ENCODE measurements at regions not wholly inside any gene's neighbourhood (a gene's known extent, or its start where the extent isn't known, plus 50 kb on each side); places are given as distances from the start of the nearest gene placed in this dataset.

DNA sequence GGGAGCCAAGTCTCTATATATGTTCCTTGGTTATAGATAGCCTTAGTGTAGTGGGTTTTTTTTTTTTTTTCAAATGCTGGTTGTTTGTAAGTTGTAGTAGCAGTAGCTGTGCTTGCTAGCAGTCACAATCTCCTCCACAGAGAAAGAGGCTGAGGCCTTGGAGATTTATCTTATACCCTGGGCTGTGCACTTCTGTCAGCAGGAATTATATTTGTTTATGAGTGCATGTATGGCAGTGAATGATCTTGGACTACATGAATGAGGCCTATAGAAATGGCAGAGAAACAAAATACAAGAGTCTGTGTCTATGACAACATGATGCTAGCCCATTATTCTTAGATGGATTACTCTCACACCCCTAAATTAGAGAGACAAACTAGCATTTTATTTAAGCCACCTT is 1674.2 kb upstream of the ADGRL3 start:
- Histone ChIP-seq H3K4me1 (ENCODE audit: insufficient read depth, low read length) (no peaks in the 10 kb centered on the region), H3K4me3 (ENCODE audit: insufficient read depth, low read length) (no peak overlapping the region), H3K79me2 (ENCODE audit: insufficient read depth, low read length) (no peaks in the 10 kb centered on the region), H4K20me1 (ENCODE audit: insufficient read depth, low read length) (no peaks in the 10 kb centered on the region), H3K27me3 (ENCODE audit: insufficient read depth, low read length) (no peaks in the 10 kb centered on the region), H3K9me3 (ENCODE audit: low read depth, low read length) (no peaks in the 10 kb centered on the region), H3K36me3 (ENCODE audit: insufficient read depth, low read length) (no peaks in the 10 kb centered on the region), H2AFZ (ENCODE audit: low read length) (no peak overlapping the region), H3K27ac (ENCODE audit: low read depth, low read length) (no peak overlapping the region), H3K4me2 (ENCODE audit: insufficient read depth, low read length) (no peak overlapping the region)
- DNase-seq (ENCODE audit: insufficient read length, low spot score, missing footprints) = no peak
- TF ChIP-seq, protein P1, sequence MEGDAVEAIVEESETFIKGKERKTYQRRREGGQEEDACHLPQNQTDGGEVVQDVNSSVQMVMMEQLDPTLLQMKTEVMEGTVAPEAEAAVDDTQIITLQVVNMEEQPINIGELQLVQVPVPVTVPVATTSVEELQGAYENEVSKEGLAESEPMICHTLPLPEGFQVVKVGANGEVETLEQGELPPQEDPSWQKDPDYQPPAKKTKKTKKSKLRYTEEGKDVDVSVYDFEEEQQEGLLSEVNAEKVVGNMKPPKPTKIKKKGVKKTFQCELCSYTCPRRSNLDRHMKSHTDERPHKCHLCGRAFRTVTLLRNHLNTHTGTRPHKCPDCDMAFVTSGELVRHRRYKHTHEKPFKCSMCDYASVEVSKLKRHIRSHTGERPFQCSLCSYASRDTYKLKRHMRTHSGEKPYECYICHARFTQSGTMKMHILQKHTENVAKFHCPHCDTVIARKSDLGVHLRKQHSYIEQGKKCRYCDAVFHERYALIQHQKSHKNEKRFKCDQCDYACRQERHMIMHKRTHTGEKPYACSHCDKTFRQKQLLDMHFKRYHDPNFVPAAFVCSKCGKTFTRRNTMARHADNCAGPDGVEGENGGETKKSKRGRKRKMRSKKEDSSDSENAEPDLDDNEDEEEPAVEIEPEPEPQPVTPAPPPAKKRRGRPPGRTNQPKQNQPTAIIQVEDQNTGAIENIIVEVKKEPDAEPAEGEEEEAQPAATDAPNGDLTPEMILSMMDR (IDR thresholded peaks at IDR 0.05; ENCODE audit: extremely low read depth, low read depth, low read length) = no peak

DNA sequence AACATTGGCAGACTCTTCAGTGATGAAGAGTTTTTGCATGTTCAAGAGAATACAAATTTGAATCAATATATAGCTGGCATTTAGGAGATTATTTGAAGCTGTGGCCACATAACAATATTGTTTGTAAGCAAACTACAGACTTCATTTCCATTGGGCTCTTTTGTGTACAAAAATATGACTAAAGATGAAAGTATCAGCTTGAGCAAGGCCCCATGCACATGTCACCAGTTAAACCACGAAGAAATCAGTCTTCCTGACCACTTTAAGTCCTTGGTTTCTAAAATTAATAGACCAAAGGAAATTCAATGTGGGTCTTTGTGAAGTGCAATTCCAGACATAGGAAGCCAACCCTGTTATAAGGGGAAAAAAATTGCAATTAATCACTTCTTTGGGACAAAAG is 1664.6 kb upstream of the ADGRL3 start:
- no peaks in the 10 kb centered on the region for H4K20me1 ChIP-seq (ENCODE audit: insufficient read depth, low read length)
- H3K4me2 ChIP-seq (ENCODE audit: insufficient read depth, low read length) = no peak overlapping the region
- TF ChIP-seq, protein P1 (IDR thresholded peaks at IDR 0.05; ENCODE audit: extremely low read depth, low read depth, low read length) = no peak
- no peak overlapping the region for H3K4me3 ChIP-seq (ENCODE audit: insufficient read depth, low read length)
- DNase-seq (ENCODE audit: insufficient read length, low spot score, missing footprints) = no peak
- no peak overlapping the region for H2AFZ ChIP-seq (ENCODE audit: low read length)
- no peaks in the 10 kb centered on the region for H3K36me3 ChIP-seq (ENCODE audit: insufficient read depth, low read length)
- no peaks in the 10 kb centered on the region for H3K4me1 ChIP-seq (ENCODE audit: insufficient read depth, low read length)
- no peak overlapping the region for H3K27ac ChIP-seq (ENCODE audit: low read depth, low read length)
- no peaks in the 10 kb centered on the region for H3K79me2 ChIP-seq (ENCODE audit: insufficient read depth, low read length)
- H3K9me3 ChIP-seq (ENCODE audit: low read depth, low read length) = no peaks in the 10 kb centered on the region
- H3K27me3 ChIP-seq (ENCODE audit: insufficient read depth, low read length) = no peaks in the 10 kb centered on the region

DNA sequence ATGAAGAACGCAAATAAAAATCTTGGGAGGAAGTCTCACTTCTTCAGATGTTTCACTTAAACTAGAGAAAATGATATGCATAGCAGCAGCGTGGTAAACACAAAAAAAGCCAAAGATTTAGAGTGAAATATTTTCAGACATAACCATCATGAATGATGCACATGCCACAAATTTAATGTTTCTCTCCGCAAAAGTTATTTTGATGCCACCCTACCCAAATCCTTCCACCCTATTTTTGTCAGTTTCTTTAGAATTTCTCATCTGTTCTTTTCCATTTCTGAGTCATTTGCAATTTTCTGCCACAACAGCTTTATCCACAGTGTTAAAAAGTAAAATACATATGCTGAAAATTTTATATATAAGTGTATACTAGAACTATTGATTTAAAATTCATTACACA is 1663.7 kb upstream of the ADGRL3 start:
- Histone ChIP-seq H4K20me1 (ENCODE audit: insufficient read depth, low read length) (no peaks in the 10 kb centered on the region), H3K27me3 (ENCODE audit: insufficient read depth, low read length) (no peaks in the 10 kb centered on the region), H2AFZ (ENCODE audit: low read length) (no peak overlapping the region), H3K4me3 (ENCODE audit: insufficient read depth, low read length) (no peak overlapping the region), H3K27ac (ENCODE audit: low read depth, low read length) (no peak overlapping the region), H3K79me2 (ENCODE audit: insufficient read depth, low read length) (no peaks in the 10 kb centered on the region), H3K36me3 (ENCODE audit: insufficient read depth, low read length) (no peaks in the 10 kb centered on the region), H3K4me1 (ENCODE audit: insufficient read depth, low read length) (no peaks in the 10 kb centered on the region), H3K9me3 (ENCODE audit: low read depth, low read length) (no peaks in the 10 kb centered on the region), H3K4me2 (ENCODE audit: insufficient read depth, low read length) (no peak overlapping the region)
- DNase-seq (ENCODE audit: insufficient read length, low spot score, missing footprints) = no peak
- TF ChIP-seq, protein P1 (IDR thresholded peaks at IDR 0.05; ENCODE audit: extremely low read depth, low read depth, low read length) = no peak

DNA sequence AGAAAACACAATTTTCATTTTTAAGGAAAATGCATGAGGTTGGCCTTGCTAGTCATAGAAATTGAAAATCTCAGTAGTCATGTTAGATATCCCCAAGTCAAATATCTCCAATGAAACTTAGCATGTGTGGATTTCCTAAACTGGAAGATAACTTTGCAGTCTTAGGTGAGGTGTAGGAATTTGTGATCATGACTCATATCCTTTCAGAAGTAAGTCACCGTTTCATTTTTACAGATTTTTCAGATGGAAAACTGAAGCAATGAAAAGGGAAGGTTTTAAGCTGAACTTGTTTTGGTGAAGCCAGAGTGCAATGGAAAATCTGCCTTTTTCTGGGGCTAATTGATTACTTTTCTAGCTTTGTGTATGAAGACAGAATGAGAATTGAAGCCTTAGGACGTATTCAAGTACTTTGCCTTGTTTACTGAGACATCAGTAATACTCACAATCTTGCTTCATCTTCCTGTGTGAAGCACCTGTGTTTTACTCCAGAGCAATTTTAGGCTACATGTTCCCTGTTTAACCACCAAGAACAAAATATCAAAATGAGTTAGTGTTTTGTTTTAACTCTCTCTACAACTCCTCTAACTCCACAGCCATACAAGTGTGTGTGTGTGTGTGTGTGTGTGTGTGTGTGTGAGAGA is 1662.8 kb upstream of the ADGRL3 start:
- H3K27me3 ChIP-seq (ENCODE audit: insufficient read depth, low read length) = no peaks in the 10 kb centered on the region
- peaks cover 2% of the 10 kb centered on the region for H3K9me3 ChIP-seq (ENCODE audit: low read depth, low read length)
- H3K4me3 ChIP-seq (ENCODE audit: insufficient read depth, low read length) = no peak overlapping the region
- H3K79me2 ChIP-seq (ENCODE audit: insufficient read depth, low read length) = no peaks in the 10 kb centered on the region
- no peak overlapping the region for H3K27ac ChIP-seq (ENCODE audit: low read depth, low read length)
- TF ChIP-seq, protein P1 (IDR thresholded peaks at IDR 0.05; ENCODE audit: extremely low read depth, low read depth, low read length) = no peak
- H3K4me1 ChIP-seq (ENCODE audit: insufficient read depth, low read length) = no peaks in the 10 kb centered on the region
- no peak for DNase-seq (ENCODE audit: insufficient read length, low spot score, missing footprints)
- no peak overlapping the region for H2AFZ ChIP-seq (ENCODE audit: low read length)
- H3K36me3 ChIP-seq (ENCODE audit: insufficient read depth, low read length) = no peaks in the 10 kb centered on the region
- H4K20me1 ChIP-seq (ENCODE audit: insufficient read depth, low read length) = no peaks in the 10 kb centered on the region
- no peak overlapping the region for H3K4me2 ChIP-seq (ENCODE audit: insufficient read depth, low read length)

All from osteoblast (primary cell).